Right ventricle myocardium superior (tissue), 1 donor: ENCODE measurements at regions not wholly inside any gene's neighbourhood (a gene's known extent, or its start where the extent isn't known, plus 50 kb on each side); places are given as distances from the start of the nearest gene placed in this dataset.
"Not testable (repeated sequence)": the region's sequence is repeated elsewhere in the genome, so short reads cannot be mapped to it uniquely, and the experiment has no call there.

Experiments
- ATAC-seq: fragments of 200-7000 bp; cut with Tn5 transposase; one replicate; pipeline ENCODE4 v1.9.1; 2020; ENCODE audit warnings: mild to moderate bottlenecking; ENCODE audit not compliant: poor library complexity
- DNase-seq: peaks from one replicate; pipeline ENCODE4 v3.0.0-alpha.2; 2020
- intact Hi-C: fragments of 100-400 bp; cut with DNase I; formaldehyde crosslinking; loops from one replicate; pipeline ENCODE4 v1.11.2; 2022
- donor health status: DM: no; HTN: yes; CAD: no; lungs with severe emphysema.

DNA sequence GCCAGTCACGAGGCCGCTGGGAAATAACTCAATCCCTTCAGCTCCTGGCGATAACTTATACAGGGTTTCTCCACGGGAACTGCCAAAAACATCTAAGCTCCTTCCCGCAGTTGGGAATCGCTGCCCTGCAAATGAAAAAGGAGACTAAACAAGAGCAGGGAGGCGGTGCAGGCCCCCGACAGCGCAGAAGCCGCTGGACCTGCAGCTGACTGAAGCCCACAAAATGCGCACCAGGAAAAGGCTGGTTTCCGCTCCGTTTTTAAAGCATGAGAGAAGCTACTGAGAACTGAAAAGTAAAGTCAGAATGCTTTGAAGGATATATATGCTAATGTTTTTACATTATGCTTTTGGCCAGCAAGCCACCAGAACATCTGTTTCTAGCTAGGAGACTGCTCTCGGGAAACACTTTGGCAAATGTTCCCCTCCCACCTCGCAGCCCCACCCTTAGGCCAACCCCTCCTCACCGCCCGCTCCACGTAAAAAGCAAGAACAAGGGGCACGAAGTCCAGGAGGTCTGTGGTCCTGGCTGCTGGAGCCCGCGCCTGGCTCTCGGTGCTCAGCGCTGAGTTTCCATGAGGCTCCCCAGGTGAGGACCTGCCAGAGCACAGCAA is 90.5 kb downstream of the SOD2 start:
- ATAC-seq (no peak), DNase-seq (no peak)
- intact Hi-C loops, result no loop called here

- intact Hi-C loops, result no loop called here
- no peak for DNase-seq
- no peak for ATAC-seq
Measured at GRCh38 chr6:159601211-159601610, 91.8 kb downstream of the SOD2 start.

DNA sequence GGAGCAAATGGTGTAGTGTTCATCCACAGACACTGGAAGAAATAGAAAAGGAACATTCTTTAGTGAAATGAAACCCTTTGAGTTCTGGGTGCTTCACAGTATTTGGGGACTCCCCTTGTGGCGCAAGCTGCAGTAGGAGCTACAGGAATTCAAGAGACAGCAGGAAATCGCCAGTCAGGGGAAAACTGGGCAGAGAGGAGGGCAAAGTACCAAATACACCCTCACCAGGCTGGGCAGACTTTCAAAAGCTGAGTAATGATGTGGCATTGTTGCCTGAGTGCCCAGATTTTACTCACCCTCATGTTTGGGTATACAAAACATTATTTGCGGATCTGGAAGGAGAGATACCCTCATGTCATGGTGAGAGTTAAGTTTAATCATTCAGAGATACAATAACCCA is 97.9 kb downstream of the SOD2 start:
- DNase-seq (no peak), ATAC-seq (no peak)
- intact Hi-C loops, result no loop called here

DNA sequence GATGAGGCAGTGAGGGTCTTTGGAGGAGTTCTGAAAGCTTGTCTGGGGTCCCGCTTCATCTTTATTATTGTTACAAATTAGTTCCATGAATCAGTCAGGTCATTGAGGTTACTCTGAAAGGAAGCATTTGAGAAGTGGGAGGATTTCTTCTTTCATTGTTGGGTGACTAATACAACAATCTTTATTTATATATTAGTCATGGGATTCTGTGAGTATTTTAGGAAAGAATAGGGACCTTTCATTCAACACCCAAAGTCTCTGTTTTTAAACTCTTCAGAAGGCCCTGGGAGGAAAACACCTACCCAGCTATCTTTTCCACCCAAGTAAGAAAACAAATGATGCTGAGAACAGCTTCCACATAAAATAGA is 98.3 kb downstream of the SOD2 start:
- no peak for ATAC-seq
- no peak for DNase-seq
- intact Hi-C loops, result no loop called here

- ATAC-seq (no peak), DNase-seq (no peak)
- intact Hi-C loops, result no loop called here
Measured at GRCh38 chr6:159594106-159594749, 98.8 kb downstream of the SOD2 start.

GRCh38 chr6:159590835-159591234 is 102.2 kb downstream of the SOD2 start:
- ATAC-seq (no peak), DNase-seq (no peak)
- intact Hi-C loops, result no loop called here

DNA sequence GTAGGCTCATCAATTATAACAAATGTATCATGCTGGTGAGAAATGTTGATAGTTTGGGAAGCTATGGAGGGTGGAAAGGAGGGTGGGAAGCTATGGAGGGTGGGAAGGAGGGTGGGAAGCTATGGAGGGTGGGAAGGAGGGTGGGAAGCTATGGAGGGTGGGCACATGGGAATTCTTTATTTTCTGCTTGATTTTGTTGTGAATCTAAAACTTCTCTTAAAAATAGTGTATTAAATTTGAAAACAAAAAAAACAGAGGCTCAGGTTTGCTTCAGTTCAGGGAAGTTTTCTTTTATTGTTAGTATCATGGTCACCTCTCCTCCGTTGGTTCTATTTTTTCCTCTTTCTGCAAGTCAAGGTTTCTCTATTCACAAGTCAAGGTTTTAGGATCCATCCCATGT is 106.4 kb downstream of the SOD2 start:
- intact Hi-C loops, result no loop called here
- ATAC-seq (no peak), DNase-seq (no peak)

GRCh38 chr6:159582736-159583135 is 110.3 kb downstream of the SOD2 start:
- ATAC-seq (no peak), DNase-seq (no peak)
- intact Hi-C loops, result no loop called here

DNA sequence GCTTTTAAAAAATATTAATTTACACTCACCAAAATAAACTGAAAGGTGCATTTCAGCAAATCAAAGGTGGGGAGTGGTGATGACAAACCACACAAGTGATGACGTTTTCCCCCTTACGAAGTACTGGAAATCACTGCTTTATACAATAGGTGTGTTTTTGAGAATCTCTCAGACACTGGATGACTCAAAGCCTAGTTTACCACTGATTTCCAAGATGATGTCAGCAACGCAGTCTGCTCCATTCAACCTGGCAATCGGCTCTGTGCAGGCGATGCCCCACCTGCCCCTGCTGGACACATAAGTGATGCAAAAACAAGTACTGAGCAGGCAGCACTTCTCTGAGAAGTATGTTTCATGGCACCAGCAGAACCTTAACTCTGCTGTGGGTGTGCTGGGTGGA is 114.4 kb downstream of the SOD2 start:
- intact Hi-C loops, result no loop called here
- DNase-seq (no peak), ATAC-seq (no peak)

GRCh38 chr6:159577564-159577963 is 115.5 kb downstream of the SOD2 start:
- DNase-seq, result no peak
- ATAC-seq, result no peak
- intact Hi-C loops, result no loop called here

GRCh38 chr6:159572439-159573110 is 120.5 kb downstream of the SOD2 start:
- ATAC-seq, result peak; percentile 15
- DNase-seq, result no peak
- intact Hi-C loops, result no loop called here

DNA sequence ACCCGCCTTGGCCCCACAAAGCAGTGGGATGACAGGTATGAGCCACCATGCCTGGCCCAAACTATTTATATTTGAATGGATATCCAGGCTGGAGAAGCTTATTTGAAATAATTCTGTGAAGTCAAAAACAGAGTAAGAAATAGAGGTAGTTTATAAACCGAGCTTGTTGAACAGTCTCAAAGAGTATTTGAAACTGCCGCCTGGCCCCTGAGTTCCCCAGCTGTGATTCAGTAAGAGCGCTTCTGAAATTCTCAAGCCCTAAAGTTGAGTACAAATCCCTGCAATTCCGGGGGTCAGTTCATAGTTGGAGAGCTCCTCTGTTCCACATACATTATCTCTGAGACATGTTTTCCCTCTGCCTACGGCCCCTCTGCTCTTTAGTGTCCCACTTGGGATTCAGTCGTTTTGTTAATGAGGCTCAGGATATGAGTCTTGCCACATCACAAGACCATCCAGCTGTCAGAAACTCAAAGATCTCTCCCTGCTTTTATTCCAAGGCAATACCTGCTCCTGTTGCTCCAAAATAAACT is 127.8 kb downstream of the SOD2 start:
- intact Hi-C loops, result no loop called here
- ATAC-seq (no peak), DNase-seq (no peak)

DNA sequence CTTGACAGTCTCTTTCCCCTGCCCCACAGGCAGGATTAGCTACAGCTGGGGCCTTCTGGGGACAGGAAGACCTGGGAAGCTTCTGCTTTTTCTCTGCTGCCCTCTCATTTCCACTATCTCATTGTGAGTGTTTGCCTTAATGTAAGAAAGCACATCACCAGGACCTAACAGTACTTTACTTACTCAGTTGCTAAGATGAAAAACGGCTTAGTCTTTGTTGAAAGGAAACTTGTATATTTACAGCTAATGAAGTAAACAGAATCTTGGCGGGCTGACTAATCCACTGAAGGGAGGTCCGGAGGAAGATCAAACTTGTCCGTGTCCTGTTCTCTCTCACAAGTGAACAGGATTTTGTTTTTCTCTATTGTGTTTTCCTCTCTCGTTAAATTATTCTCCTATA is 128.6 kb downstream of the SOD2 start:
- intact Hi-C loops, result no loop called here
- ATAC-seq, result no peak
- DNase-seq, result no peak

- intact Hi-C loops, result no loop called here
- ATAC-seq, result peak; percentile 77
- DNase-seq, result no peak
Measured at GRCh38 chr6:159557031-159557430, 136.0 kb downstream of the SOD2 start.

- ATAC-seq (peak; percentile 45), DNase-seq (no peak)
- intact Hi-C loops, result no loop called here
Measured at GRCh38 chr6:159555082-159555875, 137.8 kb downstream of the SOD2 start.

GRCh38 chr6:159541296-159541695 is 151.7 kb downstream of the SOD2 start:
- no peak for DNase-seq
- no peak for ATAC-seq
- intact Hi-C loops, result no loop called here

DNA sequence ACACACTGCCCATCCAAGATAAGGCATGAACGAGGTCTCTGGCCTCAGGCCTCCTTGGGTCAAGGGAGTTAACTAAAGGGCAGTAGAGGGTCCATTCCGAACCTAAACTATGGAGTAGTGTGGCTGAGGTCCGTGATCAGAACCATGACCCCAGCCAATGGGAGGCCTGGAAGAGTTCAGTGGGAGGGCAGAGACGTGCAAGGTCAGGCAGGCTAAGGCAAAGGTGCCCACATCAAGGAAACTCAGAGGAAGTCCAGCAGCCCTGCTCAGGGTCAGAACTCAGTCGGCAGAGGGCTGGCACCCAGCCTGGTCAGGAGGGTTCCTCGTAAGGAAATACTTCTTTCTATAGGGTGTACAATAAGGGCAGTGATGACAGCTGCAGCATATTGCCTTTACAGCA is 152.2 kb downstream of the SOD2 start:
- intact Hi-C loops, result no loop called here
- no peak for DNase-seq
- no peak for ATAC-seq

DNA sequence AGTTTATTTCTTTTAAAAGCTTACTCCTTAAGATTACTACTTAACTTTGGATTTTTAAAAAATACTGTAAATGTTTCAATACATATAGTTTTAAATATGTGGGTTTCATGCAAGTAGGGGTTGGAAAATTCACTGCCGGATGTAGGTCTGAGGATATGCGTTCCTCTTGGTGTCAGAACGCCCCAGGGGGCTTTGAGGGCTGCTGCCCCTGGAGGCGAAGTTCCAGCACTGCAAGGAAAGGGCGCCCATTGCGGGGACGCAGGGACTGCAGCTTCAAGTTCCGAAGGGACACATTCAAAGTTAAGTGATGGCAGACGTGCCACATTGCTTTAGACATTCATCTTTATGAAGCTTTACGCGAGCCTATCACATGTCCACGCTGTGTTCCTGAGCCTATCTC is 152.9 kb downstream of the SOD2 start:
- DNase-seq (no peak), ATAC-seq (no peak)
- intact Hi-C loops, result no loop called here

DNA sequence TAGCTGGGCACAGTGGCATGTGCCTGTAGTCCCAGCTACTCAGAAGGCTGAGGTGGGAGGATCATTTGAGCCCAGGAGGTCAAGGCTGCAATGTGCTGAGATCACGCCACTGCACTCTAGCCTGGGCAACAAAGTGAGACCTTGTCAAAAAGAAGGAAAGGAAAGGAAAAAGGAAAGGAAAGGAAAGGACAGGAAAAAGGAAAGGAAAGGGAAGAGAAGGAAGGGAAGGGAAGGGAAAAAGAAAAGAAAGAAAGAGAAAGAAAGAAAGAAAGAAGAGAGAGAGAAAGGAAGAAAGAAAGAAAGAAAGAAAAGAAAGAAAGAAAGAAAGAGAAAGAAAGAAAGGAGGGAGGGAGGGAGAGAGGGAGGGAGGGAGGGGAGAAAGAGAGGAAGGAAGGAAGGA is 155.0 kb downstream of the SOD2 start:
- ATAC-seq, DNase-seq, intact Hi-C loops: not testable (repeated sequence)
